Right lung (tissue), 2 donors: ENCODE measurements at regions not wholly inside any gene's neighbourhood (a gene's known extent, or its start where the extent isn't known, plus 50 kb on each side); places are given as distances from the start of the nearest gene placed in this dataset.
"Not testable (repeated sequence)": the region's sequence is repeated elsewhere in the genome, so short reads cannot be mapped to it uniquely, and the experiment has no call there.

Experiments used
- DNase-seq, 2 donors: peaks; one replicate each; pipeline ENCODE4 v3.0.0-alpha.2; 2013

DNA sequence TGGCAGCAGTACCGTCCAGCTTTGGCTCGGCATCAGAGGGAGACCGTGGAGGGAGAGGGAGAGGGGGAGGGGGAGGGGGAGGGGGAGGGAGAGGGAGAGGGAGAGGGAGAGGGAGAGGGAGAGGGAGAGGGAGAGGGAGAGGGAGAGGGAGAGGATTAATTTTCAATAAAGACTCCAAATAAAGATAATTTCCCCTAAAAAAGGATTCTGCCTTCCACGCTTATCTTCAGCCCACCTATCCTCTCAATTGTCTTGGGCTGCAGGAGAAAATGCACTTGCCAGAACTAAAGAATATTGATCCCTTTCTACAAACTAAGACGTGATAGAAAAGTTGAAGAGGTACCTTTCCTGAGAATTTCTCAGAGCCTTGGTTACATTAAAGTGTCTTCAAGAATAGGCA, 206.9 kb upstream of the CBLB start:
- not testable (repeated sequence) for DNase-seq

DNA sequence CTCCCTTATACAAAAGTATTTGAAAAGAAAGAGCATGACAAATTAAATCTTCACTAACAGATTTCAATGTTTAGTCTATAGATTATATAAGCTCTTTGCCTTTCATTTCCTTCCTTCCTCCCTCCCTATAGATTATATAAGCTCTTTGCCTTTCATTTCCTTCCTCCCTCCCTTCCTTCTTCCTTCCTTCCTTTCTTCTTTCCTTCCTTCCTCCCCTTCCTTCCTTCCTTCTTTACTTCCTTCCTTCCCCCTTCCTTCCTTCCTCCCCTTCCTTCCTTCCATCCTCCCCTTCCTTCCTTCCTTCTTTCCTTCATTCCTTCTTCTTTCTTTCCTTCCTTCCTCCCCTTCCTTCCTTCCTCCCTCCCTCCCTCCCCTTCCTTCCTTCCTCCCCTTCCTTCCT, 209.8 kb upstream of the CBLB start:
- no peak for DNase-seq

DNA sequence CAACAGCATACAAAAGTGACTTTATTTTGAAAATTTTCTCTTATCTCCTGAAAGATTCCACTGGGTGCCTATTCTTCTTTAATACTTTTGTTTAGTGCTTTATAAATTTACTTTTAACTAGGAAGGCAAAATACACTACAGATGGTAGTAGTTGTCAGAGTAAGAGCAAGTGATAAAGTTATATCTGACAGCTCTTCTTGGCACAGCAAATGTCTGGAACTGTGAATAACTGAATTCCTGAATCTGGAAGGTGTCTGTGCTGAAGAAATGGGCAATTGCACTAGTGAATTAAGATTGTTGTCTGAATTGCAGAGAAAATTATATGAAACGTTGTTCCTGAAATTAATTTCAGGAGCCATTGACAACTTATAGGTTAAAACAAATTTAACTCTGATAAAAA, 213.8 kb upstream of the CBLB start:
- DNase-seq = no peak

DNA sequence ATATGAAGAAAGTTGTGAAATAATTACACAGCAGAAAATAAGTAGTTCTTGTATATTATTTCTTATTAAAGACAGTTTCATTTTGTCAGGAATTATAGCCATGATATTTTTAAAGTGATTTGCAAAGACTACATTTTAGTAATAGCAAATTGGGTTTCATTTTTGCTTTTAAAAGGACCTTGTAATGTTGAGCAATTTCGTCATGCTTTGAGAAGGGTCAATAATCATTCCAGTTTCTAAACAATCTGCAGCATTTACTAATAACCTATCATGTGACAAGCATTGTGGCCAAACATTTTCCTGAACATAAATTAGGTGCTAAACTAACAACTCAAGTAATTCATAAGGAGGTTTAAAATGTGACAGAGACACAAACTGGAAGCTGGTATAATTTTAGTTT, 214.4 kb upstream of the CBLB start:
- DNase-seq = no peak

DNA sequence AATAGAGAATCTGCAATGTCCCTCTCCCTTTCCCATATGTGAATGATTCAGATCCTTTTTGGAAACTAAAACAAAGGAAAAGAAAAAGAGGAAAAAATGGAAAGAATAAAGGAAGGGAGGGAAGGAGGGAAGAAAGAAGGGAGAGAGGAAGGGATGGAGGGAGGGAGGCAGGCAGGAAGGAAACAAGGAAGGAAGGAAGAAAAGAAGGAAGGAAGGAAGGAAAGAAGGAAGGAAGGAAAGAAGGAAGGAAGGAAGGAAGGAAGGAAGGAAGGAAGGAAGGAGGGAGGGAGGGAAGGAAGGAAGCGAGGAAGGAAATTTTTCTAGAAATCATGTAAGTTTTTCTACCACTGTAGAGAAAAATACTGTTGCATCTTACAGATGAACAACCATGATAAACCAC, 215.0 kb upstream of the CBLB start:
- DNase-seq = no peak

DNA sequence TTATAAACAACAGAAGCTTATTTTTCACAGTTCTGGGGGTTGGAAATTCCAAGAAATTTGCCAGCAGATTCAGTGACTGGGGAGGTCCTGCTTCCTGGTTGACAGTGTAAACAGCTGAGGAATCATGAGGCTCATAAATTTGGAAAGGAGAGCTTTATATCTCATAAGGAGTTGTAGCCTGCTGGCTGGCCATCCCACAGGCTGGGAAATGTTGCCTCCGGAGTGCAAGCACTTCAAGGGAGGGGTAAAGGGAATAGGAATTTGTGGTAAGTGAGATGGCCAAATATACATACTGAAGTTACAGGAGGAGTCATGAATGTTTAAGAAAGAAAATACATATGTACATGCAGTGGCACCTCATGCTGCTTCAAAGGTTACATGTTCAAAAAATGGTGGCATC, 217.2 kb upstream of the CBLB start:
- no peak for DNase-seq

DNA sequence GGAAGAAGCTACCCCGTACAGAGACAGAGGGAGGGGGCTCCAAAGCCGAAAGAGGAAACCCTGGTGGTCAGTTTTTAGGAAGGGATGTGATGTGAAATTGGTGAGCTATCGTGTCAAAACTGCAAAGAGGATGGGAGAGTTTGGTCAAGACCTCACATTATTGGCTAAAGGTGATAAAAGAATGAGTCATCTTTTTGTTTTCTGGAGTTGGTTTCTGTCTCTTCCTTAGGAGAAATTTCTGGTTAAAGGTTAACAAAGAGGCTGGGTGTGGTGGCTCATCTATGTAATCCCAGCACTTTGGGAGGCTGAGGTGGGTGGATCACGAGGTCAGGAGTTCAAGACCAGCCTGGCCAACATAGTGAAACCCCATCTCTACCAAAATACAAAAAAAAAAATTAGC, 217.8 kb upstream of the CBLB start:
- DNase-seq = no peak

DNA sequence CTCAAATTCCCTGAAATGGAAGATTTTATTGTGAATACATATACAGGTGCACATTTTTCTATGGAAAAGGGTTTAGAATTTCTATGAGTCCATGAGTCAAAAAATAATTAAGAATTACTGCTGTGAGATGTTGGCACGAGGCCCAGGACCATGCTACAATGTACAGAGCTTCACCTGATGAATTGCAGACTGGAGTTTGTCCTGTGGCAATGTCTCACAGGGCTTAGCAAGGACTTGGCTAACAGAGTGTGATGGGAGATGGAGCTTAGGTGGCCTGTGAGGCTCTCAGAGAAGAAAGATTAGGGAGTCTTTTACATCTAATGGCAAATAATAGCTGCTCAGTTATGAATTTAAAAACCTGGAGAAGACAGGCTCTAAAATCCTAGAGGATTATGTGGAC, 219.5 kb upstream of the CBLB start:
- no peak for DNase-seq

DNA sequence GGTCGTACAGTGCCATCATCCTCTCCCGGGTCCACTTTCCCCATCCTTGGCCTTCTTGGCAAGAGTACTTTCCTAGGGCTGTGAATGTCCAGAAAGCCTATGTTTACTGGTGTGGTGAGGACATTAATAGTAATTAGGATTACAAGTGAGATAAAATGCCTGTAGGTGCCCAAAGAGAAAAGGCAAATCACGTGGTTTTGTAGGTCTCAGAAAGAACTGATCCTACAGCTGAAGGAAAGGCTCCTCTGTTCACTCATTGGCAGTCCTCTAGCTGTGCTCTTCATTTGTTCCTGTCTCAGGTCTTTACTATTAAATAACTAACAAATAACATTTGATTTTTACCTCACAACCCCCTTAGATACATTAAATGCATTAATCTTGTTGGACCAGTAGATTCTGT, 220.1 kb upstream of the CBLB start:
- DNase-seq = no peak

DNA sequence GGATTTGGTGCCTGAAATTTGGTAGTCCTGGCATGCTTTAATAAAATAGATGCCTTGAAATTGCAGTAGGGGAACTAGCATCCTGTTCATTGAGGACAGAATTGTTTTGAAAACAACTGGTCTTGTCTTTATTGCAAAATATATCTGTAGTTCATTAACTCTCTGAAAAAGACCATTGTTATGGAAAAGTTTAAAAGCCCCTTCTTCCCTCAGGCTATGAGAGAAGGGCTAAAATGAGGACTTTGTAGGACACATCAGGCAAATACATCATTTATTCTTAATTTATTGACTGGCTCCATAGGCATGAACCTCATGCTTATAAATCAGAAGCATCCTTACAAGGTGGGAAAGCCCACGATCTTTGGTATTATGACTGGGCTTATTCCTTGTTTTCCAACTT, 221.0 kb upstream of the CBLB start:
- no peak for DNase-seq

DNA sequence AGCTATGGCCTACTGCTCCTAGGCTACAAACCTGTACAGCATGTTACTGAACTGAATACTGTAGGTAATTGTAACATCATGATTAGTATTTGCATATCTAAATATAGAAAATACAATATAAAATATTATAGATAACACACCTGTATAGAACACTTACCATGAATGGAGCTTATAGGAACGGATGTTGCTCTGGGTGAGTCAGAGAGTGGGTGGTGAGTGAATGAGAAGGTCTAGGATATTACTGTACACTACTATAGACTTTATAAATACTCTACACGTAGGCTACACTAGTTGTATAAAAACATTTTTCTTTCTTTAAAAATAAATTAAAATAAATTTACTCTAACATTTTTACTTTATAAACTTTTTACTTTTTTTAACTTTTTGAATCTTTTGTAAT, 224.0 kb upstream of the CBLB start:
- DNase-seq = no peak

DNA sequence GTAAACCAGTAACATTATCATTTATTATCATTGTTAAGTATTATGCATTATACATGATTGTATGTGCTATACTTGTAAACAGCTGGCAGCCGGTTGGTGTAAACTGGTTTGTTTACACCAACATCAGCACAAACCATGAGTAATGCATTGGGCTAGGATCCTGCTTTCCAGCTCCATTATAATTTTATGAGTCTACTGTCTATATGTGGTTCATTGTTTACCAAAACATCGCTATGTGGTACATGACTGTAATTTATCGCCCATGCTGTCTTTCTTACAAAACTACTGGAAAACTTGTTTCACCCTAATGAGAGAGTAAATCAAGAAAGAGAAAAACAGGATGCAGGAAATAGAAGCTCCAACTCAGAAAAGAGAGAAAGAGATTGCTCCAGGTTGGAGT, 224.8 kb upstream of the CBLB start:
- no peak for DNase-seq

DNA sequence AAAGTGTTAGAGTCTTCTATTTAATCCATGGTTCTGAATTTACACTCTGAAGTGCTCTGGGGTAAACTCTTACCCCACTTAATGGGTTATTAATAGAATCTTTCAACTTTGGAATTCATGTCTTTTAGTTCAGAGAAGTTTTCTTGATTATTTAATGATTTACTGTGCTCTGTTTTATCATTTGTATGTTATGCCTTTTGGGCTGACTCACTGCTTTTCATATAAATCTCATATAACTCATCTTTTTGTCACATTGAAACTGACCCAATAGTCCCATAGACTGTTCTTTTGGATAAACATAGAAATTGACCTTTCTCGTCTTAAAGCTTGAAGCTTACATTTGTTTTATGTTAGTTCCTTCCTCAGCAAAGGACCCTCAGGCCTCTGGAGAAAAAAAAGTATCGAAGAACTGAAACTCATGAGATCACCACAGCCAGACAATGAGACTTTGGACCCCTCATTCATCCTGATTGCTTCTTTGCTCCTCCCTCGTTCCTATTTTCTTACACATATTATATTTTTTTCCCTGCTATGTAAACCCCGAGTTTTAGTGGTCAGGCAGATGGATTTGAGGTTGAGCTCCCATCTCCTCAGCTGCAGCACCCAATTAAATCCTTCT, 229.1 kb upstream of the CBLB start:
- no peak for DNase-seq

DNA sequence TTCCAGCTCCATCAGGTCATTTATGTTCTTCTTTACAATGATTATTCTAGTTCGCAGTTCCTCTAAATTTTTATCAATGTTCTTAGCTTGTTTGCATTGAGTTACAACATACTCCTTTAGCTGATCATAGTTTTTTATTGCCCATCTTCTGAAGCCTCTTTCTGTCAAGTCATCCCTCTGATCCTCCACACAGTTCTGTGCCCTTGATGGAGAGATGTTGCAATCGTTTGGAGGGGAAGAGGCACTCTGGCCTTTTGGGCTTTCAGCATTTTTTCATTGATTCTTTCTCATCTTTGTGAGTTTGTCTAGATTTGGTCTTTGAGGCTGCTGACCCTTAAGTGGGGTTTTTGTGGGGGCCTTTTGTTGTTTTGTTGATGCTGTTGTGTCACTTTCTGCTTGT, 234.6 kb upstream of the CBLB start:
- no peak for DNase-seq

DNA sequence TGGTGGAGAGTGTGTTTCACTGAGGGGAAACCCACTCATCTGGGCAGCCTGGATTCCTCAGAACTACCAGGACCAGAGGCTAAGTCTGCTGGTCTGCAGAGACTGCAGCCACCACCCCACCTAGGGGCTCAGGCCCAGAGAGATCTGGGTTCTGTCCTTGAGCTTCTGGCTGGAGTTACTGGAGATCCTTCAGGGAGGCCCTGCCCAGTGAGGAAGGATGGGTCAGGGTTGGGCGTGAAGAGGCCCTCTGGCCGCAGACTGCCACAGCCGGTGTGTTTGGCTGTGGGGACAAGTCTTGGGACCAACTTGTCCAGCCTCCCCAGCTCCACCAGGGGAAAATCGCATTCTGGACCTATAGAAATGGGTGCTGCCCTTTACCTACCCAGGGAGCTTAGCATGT, 235.3 kb upstream of the CBLB start:
- DNase-seq = no peak

DNA sequence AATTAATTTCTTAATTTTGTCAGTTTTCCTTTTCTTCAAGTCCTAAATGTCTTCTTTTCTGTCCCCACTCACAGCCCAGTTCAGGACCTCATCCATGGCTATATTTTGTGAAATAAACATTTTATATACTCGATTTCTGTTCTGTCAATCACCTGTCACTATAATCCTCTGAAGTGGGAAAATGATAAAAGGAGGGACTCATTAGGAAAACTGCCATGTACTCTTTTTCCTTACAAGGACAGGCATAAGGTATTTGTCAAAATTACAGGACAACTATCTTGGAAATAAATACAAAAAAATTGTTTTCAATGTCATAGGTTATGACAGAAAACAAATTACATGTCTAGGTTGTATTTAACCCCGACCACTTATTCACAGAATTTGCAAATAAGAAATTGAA, 240.1 kb upstream of the CBLB start:
- no peak for DNase-seq

DNA sequence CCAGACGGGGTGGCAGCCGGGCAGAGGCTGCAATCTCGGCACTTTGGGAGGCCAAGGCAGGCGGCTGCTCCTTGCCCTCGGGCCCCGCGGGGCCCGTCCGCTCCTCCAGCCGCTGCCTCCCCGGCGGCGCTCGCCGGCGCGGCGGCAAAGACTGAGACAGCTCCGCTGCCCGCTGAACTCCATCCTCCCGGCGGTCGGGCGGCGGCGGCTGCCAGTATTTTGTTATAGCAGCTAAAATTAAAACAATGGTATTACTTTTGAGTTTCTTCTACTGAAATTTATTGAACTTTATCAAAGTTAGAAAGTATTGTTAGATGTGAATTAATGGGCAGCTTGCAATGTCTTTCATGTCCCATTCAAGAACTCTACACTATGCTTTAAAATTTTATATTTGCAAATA, 243.7 kb upstream of the CBLB start:
- not testable (repeated sequence) for DNase-seq

DNA sequence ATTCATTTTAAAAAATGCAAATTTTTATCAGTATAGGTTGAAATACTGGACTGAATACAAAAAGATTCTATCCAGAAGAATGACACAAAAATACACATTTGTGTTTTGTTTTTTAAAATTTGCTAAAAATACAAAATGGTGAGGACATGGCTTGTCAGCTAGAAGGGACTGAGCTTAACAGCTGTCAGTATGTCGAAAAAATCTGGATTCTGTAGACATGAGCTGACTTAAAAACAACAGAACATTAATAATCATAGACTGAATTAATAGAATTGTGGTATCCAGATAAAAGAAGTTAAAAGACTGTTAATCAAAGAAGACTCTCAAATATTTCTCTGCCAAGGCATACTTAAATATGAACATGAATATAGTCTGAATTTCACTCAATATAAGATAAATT, 244.9 kb upstream of the CBLB start:
- DNase-seq = no peak

DNA sequence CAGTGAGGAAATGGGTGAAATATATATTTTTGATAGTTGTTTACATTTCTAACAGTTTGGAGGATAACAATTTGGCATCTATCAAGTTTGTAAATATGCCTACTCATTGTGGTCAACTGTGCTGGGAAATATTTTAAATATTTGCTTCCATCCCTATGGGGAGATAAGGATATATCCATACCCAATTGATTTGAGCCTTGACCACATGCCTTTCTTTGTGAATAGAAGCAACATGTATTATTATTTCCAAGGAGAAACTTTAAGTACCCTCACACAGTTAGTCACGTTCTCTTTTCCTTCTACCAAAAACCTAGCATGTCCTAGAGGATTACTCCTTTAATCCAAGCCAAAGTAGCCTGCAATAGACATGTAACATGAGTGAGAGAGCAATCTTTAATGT, 245.4 kb upstream of the CBLB start:
- DNase-seq = no peak

DNA sequence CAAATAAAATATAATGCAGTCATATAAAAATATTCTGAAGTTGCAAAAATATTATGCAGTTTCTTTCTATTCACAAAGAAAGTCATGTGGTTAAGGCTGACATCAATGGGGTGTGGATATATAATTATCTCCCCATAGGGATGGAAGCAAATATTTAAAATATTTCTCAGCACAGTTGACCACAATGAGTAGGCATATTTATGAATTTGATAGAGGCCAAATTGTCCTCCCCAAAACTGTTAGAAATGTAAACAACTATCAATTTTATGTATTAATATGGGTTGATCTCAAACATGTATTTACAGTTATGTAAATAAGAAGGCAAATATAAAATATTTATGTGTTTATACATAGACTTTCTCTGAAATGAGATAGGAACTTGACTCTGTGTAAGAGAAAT, 246.0 kb upstream of the CBLB start:
- no peak for DNase-seq

DNA sequence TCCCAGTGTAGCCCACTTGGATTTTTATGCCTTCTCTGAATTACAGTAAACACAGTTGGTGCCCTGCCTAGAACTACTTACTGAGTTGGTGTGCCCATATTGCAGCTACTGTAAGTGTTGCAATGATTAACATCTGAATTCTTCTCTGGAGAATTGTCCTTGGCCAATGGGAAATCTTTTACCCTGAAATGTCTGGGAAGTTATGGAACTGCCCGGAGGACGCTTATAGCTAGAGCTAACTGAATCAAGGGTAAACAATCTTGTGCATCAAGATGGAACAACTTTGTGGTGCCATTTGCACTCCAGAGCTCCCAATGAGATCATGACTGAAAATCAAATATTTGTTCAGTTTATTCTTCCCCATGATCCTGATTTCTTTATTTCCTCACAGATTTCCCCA, 246.7 kb upstream of the CBLB start:
- no peak for DNase-seq

DNA sequence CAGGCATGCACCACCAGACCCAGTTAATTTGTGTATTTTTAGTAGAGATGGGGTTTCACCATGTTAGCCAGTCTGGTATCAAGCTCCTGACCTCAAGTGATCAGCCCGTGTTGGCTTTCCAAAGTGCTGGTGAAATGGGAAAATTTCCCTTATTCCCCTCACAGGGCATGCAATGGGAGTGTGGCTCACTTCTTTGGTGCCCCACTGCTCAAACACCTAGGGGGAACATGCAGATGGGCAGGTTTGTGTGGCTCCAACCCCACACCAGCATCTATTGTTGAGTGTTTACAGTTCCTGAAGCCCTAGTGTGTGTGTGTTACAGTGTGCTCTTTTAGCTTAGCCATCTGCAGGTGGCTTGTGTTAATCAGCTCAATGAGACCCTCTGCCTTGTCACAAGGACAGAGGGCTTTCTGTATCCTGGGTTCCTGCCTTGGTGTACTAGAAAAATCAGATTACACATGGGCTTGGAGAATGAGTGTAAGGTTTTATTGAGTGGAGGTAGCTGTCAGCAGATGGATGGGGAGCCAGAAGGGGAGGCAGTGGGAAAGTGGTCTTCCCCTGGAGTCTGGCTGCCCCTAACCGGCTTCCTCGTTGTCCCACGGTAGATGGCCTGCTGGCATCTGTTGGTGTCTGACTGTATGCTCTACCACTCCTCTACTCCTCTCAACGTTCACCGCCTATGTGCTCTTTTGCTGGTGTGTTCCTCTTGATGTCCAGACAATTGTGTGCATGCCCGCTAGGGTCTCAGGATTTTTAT, 248.1 kb upstream of the CBLB start:
- DNase-seq = no peak

DNA sequence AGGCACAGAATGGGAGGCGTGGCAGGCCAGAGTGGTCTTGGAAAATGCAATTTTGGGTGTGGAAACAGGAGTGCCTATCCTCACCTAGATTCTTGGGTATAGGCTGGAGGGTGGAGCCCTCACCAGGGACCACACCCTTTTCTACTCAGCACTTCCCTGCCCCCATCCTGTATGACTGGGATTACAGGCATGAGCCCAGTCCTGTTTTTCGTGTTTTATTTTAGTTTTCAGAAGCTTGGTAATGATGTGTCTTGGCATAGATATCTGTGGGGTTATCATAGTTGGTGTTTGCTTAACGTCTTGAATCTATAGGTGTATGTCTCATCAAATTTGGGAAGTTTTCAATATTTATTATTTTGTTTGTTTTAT, 248.7 kb upstream of the CBLB start:
- no peak for DNase-seq

DNA sequence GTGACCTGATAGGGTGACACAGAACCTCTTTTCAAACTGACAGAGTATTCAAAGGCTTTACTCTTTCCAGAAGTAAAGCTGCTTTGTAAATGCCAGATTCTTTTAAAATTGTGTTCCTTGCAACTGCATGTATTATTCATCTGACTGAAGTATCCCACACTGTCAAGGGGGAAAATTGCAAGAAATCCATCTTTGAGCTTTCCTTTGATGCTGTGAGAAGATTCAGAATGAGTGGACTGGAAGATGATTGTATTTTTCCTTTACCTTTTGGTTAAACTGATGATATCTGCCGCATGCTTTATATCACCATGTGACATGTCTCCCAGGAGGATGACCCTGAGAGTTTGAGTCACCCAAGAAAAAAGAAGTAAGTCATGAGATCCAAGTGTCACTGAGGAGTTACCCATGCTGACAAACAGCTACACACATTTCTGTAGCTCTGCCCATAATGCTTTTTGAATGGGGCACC, 250.8 kb upstream of the CBLB start:
- DNase-seq = no peak
